ENCODE measurements at regions not wholly inside any gene's neighbourhood (a gene's known extent, or its start where the extent isn't known, plus 50 kb on each side); places are given as distances from the start of the nearest gene placed in this dataset.

- TF ChIP-seq POLR2AphosphoS5 (IDR thresholded peaks at IDR 0.05), result no peak
- no peak for TF ChIP-seq CTCF (IDR thresholded peaks at IDR 0.05)
- TF ChIP-seq POLR2A (IDR thresholded peaks at IDR 0.05; ENCODE audit: low read depth), result no peak
- TF ChIP-seq EP300 (IDR thresholded peaks at IDR 0.05), result no peak
These were observed 321.0 kb downstream of the ACTL7B start for GRCh38 chr9:108534741-108535140.
